DMS114 treated with DMSO at 0.1 percent for 48 hours (cell line): ENCODE measurements at regions not wholly inside any gene's neighbourhood (a gene's known extent, or its start where the extent isn't known, plus 50 kb on each side); places are given as distances from the start of the nearest gene placed in this dataset.
"Not testable (repeated sequence)": the region's sequence is repeated elsewhere in the genome, so short reads cannot be mapped to it uniquely, and the experiment has no call there.

Source experiments
- DNase-seq: peaks from one replicate; lab custom pipeline; 2025; ENCODE audit not compliant: unreplicated experiment; lab: John Stamatoyannopoulos, UW

- no peak for DNase-seq
Measured at GRCh38 chr3:152768478-152768877, 66.5 kb upstream of the P2RY1 start.

GRCh38 chr3:152769523-152769922, 65.4 kb upstream of the P2RY1 start:
- DNase-seq, result no peak

DNA sequence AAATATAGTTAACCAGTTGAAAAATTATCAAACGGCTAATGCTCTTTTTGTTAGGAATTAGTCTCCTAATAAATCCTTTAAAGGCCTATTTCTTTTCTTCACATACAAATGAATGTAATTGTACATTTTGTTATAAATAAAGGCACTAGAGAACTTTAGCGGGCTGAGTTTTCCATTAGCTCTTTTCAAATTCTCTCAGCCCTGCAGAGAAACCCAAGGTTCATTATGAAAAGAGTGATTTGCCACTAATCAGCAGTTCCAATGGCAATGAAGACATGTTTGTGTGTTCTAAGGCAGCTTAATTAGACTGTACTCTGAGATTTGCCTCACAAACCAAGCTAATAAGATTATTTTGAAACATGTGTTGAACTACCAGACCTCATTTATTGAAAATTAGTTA, 64.6 kb upstream of the P2RY1 start:
- DNase-seq, result no peak

GRCh38 chr3:152771120-152771519, 63.8 kb upstream of the P2RY1 start:
- DNase-seq, result no peak

- no peak for DNase-seq
Measured at GRCh38 chr3:152772674-152773225, 62.2 kb upstream of the P2RY1 start.

DNA sequence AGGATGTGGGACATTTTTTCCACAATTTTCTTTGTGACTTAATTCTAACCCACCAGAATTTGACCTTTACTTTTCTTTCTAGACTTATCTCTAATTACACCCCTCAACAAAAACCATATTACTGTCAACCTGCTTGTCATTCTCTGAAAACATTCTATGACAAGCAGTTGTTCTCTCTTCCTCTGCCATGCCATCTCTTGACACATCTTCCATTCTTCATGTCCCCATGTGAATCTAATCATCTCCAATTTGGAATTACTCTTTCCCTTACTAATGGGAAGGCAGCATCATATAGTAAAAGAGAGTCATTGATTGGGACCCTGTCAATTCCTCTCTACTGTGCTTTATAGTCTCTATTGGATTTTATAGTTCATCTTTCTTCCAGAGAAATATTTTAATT, 61.3 kb upstream of the P2RY1 start:
- no peak for DNase-seq

DNA sequence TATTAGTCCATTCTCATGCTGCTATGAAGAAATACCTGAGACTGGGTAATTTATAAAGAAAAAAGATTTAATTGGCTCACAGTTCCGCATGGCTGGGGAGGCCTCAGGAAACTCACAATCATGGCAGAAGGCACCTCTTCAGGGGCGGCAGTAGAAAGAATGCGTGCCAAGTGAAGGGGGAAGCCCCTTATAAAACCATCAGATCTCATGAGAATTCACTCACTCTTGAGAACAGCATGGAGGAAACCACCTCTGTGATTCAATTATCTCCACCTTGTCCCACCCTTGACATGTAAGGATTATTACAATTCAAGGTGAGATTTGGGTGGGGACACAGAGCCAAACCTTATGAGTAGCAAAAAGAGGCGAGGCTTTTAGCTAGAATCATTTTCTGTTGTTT, 60.7 kb upstream of the P2RY1 start:
- not testable (repeated sequence) for DNase-seq

- no peak for DNase-seq
Measured at GRCh38 chr3:152778022-152778421, 56.9 kb upstream of the P2RY1 start.

DNA sequence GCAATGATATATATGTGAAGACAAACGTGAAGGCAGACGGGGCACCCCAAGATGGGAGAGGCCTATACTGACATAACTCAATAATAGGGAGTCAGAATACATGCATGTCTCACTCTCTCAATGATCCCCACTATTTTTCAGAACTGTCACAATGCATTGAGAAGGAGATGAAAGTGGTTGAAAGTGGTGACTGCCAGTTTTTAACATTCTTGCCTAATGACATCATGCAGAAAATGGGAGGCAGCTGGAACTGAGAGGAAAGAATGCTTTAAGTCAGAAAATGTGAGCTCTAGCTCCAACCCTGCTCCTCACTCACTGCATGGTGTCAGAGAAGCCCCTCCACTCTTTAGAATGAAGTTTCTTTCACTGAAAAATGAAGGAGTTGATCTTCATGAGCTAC, 55.3 kb upstream of the P2RY1 start:
- no peak for DNase-seq

DNA sequence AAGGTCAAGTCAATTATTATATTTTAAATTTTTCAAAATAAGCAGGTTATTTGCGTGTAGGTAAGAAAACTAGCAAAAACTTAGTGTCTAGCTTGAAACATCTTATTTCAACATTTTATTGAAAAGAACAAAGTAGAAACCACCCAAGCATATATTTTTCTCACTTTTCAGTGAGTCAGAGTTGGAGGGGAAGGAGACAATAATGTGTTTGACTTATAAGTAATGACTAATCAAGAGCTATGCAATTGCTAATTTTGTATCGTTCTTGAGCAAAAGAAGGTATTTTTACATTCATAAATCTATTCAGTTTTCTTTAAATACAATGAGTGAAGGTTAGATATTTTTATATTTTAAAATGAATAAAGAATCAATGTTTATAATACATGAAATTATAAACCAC, 54.4 kb upstream of the P2RY1 start:
- no peak for DNase-seq

DNA sequence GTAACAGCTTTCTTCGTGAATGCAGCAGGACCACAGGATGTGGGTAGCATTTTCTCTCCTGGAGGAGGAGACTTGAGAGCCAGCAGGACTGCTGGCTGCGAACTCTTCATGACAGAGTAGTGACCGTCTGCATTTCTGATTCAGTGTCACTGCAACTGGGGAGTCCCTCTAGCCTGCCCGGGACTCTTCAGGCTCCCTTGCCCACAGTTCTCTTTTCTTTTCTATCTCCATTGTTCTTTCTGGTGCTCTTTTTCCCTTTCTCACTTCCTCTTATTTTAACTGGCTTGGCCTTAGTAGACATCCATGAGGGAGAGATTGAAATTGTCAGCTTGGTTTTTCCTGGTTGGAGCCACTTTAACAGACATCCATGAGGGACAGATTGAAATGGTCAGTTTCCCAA, 49.9 kb upstream of the P2RY1 start:
- no peak for DNase-seq
